Panc1 (cell line): ENCODE measurements at regions not wholly inside any gene's neighbourhood (a gene's known extent, or its start where the extent isn't known, plus 50 kb on each side); places are given as distances from the start of the nearest gene placed in this dataset.

ENCODE experiments used
- ATAC-seq: fragments of 200-7000 bp; cut with Tn5 transposase; 2 replicates; pipeline ENCODE4 v1.9.1; 2020; ENCODE audit warnings: mild to moderate bottlenecking, moderate library complexity
- BruUV-seq: library from RNA; stranded (reverse); fragments of 400-500 nt; replicated peaks from 2 replicates; lab custom pipeline; 2021; lab: Mats Ljungman, UMichigan
- CTCF ChIA-PET: fragments of 300-600 bp; sonication (Branson Sonifier 250); formaldehyde crosslinking; loops from one replicate; lab custom pipeline; 2022; ENCODE audit warnings: antibody characterized with exemption; lab: Charles Lee
- POLR2A ChIA-PET: fragments of 300-600 bp; sonication (Branson Sonifier 250); formaldehyde crosslinking; loops from one replicate; lab custom pipeline; 2022; ENCODE audit warnings: antibody characterized with exemption; lab: Charles Lee
- DNase-seq: peaks from one replicate; pipeline ENCODE4 v3.0.0-alpha.2; 2010; ENCODE audit warnings: low read depth, low spot score
- H3K27ac ChIP-seq: 2 replicates; pipeline ENCODE4 v1.5.1; 2011; ENCODE audit warnings: mild to moderate bottlenecking, low read length, inconsistent platforms
- H3K27me3 ChIP-seq: fragments of 200-500 bp; sonication (Bioruptor generic); 2 replicates; pipeline ENCODE4 v1.6.0; 2014; ENCODE audit warnings: low read length, inconsistent platforms; ENCODE audit not compliant: control insufficient read depth, insufficient read depth
- H3K36me3 ChIP-seq: fragments of 200-500 bp; sonication (Bioruptor generic); 2 replicates; pipeline ENCODE4 v1.5.1; 2014; ENCODE audit warnings: inconsistent platforms, mild to moderate bottlenecking, low read length, moderate library complexity; ENCODE audit not compliant: control insufficient read depth, insufficient read depth
- H3K4me1 ChIP-seq: 2 replicates; pipeline ENCODE4 v1.5.1; 2011; ENCODE audit warnings: inconsistent platforms, mild to moderate bottlenecking, low read length, moderate library complexity; ENCODE audit not compliant: control insufficient read depth, insufficient read depth
- H3K4me3 ChIP-seq, 2 experiments: 2 replicates each; pipeline ENCODE4 v1.5.1; 2011 to 2012; ENCODE audit warnings: low read depth in 2 of 2, low read length in 2 of 2, mild to moderate bottlenecking in 2 of 2, inconsistent platforms in 1 of 2, moderate library complexity in 1 of 2
- H3K9me3 ChIP-seq: fragments of 200-500 bp; sonication (Bioruptor generic); 2 replicates; pipeline ENCODE4 v1.5.1; 2014; ENCODE audit warnings: low read depth, mild to moderate bottlenecking, inconsistent platforms, low read length, moderate library complexity; ENCODE audit not compliant: control insufficient read depth, insufficient read depth
- CTCF ChIP-seq: fragments of 450-650 bp; IDR thresholded peaks from 2 replicates; pipeline ENCODE4 v1.5.1; 2017; ENCODE audit warnings: mild to moderate bottlenecking
- POLR2AphosphoS5 ChIP-seq: IDR thresholded peaks from 2 replicates; pipeline ENCODE4 v1.6.1; 2012; ENCODE audit warnings: mild to moderate bottlenecking, low read depth, low read length, moderate library complexity
- SIN3A ChIP-seq: IDR thresholded peaks from 2 replicates; pipeline ENCODE4 v1.6.1; 2012; ENCODE audit warnings: low read depth, mild to moderate bottlenecking, low read length, moderate library complexity, borderline replicate concordance; ENCODE audit not compliant: insufficient read depth
- TCF7L2 ChIP-seq: IDR thresholded peaks from 2 replicates; pipeline ENCODE4 v1.6.1; 2011; ENCODE audit warnings: mild to moderate bottlenecking, low read depth, low read length, inconsistent platforms
- in situ Hi-C: cut with HindIII; loops from 2 replicates; pipeline ENCODE4 v1.10.0; 2016; ENCODE audit warnings: low sequenced_read_pairs, low pct_unique_long_range_greater_than_20kb
- intact Hi-C: fragments of 100-400 bp; cut with micrococcal nuclease; formaldehyde crosslinking; loops from one replicate; pipeline ENCODE4 v1.10.0; 2022; ENCODE audit not compliant: unreplicated experiment
- TF ChIP-seq, protein P1 (sequence below), 2 experiments: IDR thresholded peaks; 2 replicates each; pipeline ENCODE4 v1.6.1; 2011 to 2012; ENCODE audit warnings: low read depth in 2 of 2, control low read depth in 1 of 2, low read length in 1 of 2, mild to moderate bottlenecking in 1 of 2, moderate library complexity in 1 of 2; ENCODE audit not compliant: insufficient read depth in 1 of 2

GRCh38 chr1:19569786-19570185 lies 74.3 kb upstream of the NBL1 start:
- in situ Hi-C loops, result no loop called here
- CTCF ChIA-PET, result interaction anchor here (0.5 kb wide), 1 partner anchor 10 kb away, joined by 3 read pairs; no protein-coding TSS in a partner anchor

DNA sequence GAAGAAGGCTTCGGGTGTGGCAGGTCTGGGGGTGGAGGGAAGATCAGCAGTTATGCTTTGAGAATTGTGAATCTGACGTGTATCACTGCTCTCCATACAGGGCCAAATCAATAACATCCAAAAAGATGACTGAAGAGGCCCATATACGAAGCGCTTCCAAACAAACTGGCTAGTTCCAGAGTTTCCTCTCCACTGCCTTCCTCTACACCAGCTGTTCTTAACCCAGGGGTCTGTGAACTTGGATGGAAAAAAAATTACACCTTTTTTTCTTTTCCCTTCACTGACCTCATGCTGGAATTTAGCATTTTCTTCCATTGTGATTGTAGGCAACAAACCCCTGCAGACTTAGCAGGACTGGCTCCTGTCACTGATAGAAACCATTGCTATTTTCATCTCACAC lies 77.1 kb upstream of the NBL1 start:
- CTCF ChIA-PET, result no interaction called here
- POLR2A ChIA-PET, result interaction anchor here (0.7 kb wide), 1 partner anchor 62 kb away, joined by 8 read pairs; no protein-coding TSS in a partner anchor
- Histone ChIP-seq H3K9me3 (no peaks in the 10 kb centered on the region), H3K4me3 (no peak overlapping the region), H3K36me3 (no peaks in the 10 kb centered on the region), H3K27ac (no peak overlapping the region), H3K4me1 (no peaks in the 10 kb centered on the region), H3K27me3 (no peaks in the 10 kb centered on the region)
- BruUV-seq, result no TSS peak
- DNase-seq, result no peak
- no peak for ATAC-seq
- intact Hi-C loops (no loop called here), in situ Hi-C loops (no loop called here)
- TF ChIP-seq, protein P1, sequence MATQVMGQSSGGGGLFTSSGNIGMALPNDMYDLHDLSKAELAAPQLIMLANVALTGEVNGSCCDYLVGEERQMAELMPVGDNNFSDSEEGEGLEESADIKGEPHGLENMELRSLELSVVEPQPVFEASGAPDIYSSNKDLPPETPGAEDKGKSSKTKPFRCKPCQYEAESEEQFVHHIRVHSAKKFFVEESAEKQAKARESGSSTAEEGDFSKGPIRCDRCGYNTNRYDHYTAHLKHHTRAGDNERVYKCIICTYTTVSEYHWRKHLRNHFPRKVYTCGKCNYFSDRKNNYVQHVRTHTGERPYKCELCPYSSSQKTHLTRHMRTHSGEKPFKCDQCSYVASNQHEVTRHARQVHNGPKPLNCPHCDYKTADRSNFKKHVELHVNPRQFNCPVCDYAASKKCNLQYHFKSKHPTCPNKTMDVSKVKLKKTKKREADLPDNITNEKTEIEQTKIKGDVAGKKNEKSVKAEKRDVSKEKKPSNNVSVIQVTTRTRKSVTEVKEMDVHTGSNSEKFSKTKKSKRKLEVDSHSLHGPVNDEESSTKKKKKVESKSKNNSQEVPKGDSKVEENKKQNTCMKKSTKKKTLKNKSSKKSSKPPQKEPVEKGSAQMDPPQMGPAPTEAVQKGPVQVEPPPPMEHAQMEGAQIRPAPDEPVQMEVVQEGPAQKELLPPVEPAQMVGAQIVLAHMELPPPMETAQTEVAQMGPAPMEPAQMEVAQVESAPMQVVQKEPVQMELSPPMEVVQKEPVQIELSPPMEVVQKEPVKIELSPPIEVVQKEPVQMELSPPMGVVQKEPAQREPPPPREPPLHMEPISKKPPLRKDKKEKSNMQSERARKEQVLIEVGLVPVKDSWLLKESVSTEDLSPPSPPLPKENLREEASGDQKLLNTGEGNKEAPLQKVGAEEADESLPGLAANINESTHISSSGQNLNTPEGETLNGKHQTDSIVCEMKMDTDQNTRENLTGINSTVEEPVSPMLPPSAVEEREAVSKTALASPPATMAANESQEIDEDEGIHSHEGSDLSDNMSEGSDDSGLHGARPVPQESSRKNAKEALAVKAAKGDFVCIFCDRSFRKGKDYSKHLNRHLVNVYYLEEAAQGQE (IDR thresholded peaks at IDR 0.05; ENCODE audit: insufficient read depth in 1 of 2, low read depth in 2 of 2, low read length in 1 of 2), result no peak
- no peak for TF ChIP-seq TCF7L2

More at GRCh38 chr1:19569786-19570185, 74.3 kb upstream of the NBL1 start:
- POLR2A ChIA-PET, result interaction anchor here (0.5 kb wide), 1 partner anchor 10 kb away, joined by 7 read pairs; no protein-coding TSS in a partner anchor
- no peak overlapping the region for H3K4me3 ChIP-seq
- no peaks in the 10 kb centered on the region for H3K27me3 ChIP-seq
- no peaks in the 10 kb centered on the region for H3K36me3 ChIP-seq
- BruUV-seq, result no TSS peak
- no peak overlapping the region for H3K27ac ChIP-seq
- no peaks in the 10 kb centered on the region for H3K9me3 ChIP-seq
- ATAC-seq (no peak), DNase-seq (no peak)
- intact Hi-C loops, result no loop called here
- TF ChIP-seq CTCF, result no peak
- TF ChIP-seq TCF7L2, result no peak
- TF ChIP-seq, protein P1 (IDR thresholded peaks at IDR 0.05; ENCODE audit: insufficient read depth in 1 of 2, low read depth in 2 of 2, low read length in 1 of 2), result no peak
- TF ChIP-seq POLR2AphosphoS5, result no peak
- TF ChIP-seq SIN3A, result no peak
- H3K4me1 ChIP-seq, result no peaks in the 10 kb centered on the region
